Mammary epithelial cell (primary cell): ENCODE measurements at regions not wholly inside any gene's neighbourhood (a gene's known extent, or its start where the extent isn't known, plus 50 kb on each side); places are given as distances from the start of the nearest gene placed in this dataset.

Source experiments
- EZH2 ChIP-seq: IDR thresholded peaks from 2 replicates; pipeline ENCODE4 v1.6.1; 2012; ENCODE audit warnings: low read length, inconsistent platforms, borderline replicate concordance
- TF ChIP-seq, protein P1 (sequence below), 2 donors: IDR thresholded peaks in 1 of 2; conservative IDR thresholded peaks in 1 of 2; 2 replicates each; pipeline ENCODE4 v1.5.1; 2011 to 2012; ENCODE audit warnings: inconsistent platforms in 2 of 2, low read length in 2 of 2, mild to moderate bottlenecking in 2 of 2, control low read depth in 1 of 2, low read depth in 1 of 2; ENCODE audit not compliant: insufficient read depth in 1 of 2; ENCODE audit errors: extremely low read depth in 1 of 2

DNA sequence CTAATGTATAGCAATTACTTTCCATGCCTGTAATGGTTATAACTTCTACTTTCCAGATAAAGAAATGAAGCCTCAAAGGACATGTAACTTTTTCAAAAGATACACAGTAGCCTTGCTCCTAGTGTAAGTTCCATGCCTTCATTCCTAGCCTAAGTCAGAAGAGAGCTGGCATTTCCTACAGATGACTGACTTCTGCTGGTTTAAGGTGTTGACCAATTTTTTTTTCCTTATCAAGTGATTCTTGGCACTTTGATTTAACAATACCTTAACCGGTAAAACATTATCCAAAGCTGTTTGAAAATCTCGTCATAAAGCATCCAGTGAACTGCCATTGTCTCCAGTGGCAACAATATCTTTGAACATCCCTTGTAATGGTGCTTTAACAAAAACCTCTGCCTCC, 145.1 kb upstream of the VCX3A start:
- TF ChIP-seq, protein P1, sequence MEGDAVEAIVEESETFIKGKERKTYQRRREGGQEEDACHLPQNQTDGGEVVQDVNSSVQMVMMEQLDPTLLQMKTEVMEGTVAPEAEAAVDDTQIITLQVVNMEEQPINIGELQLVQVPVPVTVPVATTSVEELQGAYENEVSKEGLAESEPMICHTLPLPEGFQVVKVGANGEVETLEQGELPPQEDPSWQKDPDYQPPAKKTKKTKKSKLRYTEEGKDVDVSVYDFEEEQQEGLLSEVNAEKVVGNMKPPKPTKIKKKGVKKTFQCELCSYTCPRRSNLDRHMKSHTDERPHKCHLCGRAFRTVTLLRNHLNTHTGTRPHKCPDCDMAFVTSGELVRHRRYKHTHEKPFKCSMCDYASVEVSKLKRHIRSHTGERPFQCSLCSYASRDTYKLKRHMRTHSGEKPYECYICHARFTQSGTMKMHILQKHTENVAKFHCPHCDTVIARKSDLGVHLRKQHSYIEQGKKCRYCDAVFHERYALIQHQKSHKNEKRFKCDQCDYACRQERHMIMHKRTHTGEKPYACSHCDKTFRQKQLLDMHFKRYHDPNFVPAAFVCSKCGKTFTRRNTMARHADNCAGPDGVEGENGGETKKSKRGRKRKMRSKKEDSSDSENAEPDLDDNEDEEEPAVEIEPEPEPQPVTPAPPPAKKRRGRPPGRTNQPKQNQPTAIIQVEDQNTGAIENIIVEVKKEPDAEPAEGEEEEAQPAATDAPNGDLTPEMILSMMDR (conservative IDR thresholded peaks at IDR 0.05 in 1 of 2, IDR thresholded peaks at IDR 0.05 in 1 of 2; ENCODE audit: extremely low read depth in 1 of 2, insufficient read depth in 1 of 2, low read depth in 1 of 2, low read length in 2 of 2): no peak
- TF ChIP-seq EZH2: no peak
